ENCODE measurements at regions not wholly inside any gene's neighbourhood (a gene's known extent, or its start where the extent isn't known, plus 50 kb on each side); places are given as distances from the start of the nearest gene placed in this dataset.
A peak's percentile ranks its signal among the peaks of the same experiment; 100 is the strongest.

GRCh38 chr12:58247633-58248032 lies 306.3 kb downstream of the ATP23 start:
- H3K9me3 Mint-ChIP-seq (ENCODE audit: unreplicated experiment) = no peaks in the 10 kb centered on the region
- no peak overlapping the region for H3K27ac Mint-ChIP-seq (ENCODE audit: unreplicated experiment)
- TF ChIP-seq CTCF (IDR thresholded peaks at IDR 0.05) = peak; percentile 11
- H3K36me3 Mint-ChIP-seq (ENCODE audit: unreplicated experiment) = no peaks in the 10 kb centered on the region
- H3K27me3 Mint-ChIP-seq (ENCODE audit: unreplicated experiment) = peaks cover 3% of the 10 kb centered on the region
- H3K4me1 Mint-ChIP-seq (ENCODE audit: unreplicated experiment) = peaks cover 6% of the 10 kb centered on the region
- H3K4me3 Mint-ChIP-seq (ENCODE audit: unreplicated experiment) = no peak overlapping the region
- DNase-seq (ENCODE audit: extremely low spot score, unreplicated experiment) = no peak

- H3K27ac Mint-ChIP-seq (ENCODE audit: unreplicated experiment) = no peak overlapping the region
- peaks cover 3% of the 10 kb centered on the region for H3K27me3 Mint-ChIP-seq (ENCODE audit: unreplicated experiment)
- peaks cover 4% of the 10 kb centered on the region for H3K4me1 Mint-ChIP-seq (ENCODE audit: unreplicated experiment)
- no peaks in the 10 kb centered on the region for H3K9me3 Mint-ChIP-seq (ENCODE audit: unreplicated experiment)
- TF ChIP-seq CTCF (IDR thresholded peaks at IDR 0.05) = no peak
- no peaks in the 10 kb centered on the region for H3K36me3 Mint-ChIP-seq (ENCODE audit: unreplicated experiment)
- H3K4me3 Mint-ChIP-seq (ENCODE audit: unreplicated experiment) = no peak overlapping the region
- DNase-seq (ENCODE audit: extremely low spot score, unreplicated experiment) = no peak
Measured at GRCh38 chr12:58248599-58248998, 307.2 kb downstream of the ATP23 start.

GRCh38 chr12:58249610-58250009 lies 308.2 kb downstream of the ATP23 start:
- no peaks in the 10 kb centered on the region for H3K36me3 Mint-ChIP-seq (ENCODE audit: unreplicated experiment)
- DNase-seq (ENCODE audit: extremely low spot score, unreplicated experiment) = no peak
- H3K4me3 Mint-ChIP-seq (ENCODE audit: unreplicated experiment) = no peak overlapping the region
- no peak for TF ChIP-seq CTCF (IDR thresholded peaks at IDR 0.05)
- H3K4me1 Mint-ChIP-seq (ENCODE audit: unreplicated experiment) = peaks cover 4% of the 10 kb centered on the region
- H3K9me3 Mint-ChIP-seq (ENCODE audit: unreplicated experiment) = no peaks in the 10 kb centered on the region
- no peak overlapping the region for H3K27ac Mint-ChIP-seq (ENCODE audit: unreplicated experiment)
- peaks cover 3% of the 10 kb centered on the region for H3K27me3 Mint-ChIP-seq (ENCODE audit: unreplicated experiment)

GRCh38 chr12:58250077-58250476 lies 308.7 kb downstream of the ATP23 start:
- Mint-ChIP-seq H3K4me1 (ENCODE audit: unreplicated experiment) (peaks cover 4% of the 10 kb centered on the region), H3K36me3 (ENCODE audit: unreplicated experiment) (no peaks in the 10 kb centered on the region), H3K9me3 (ENCODE audit: unreplicated experiment) (no peaks in the 10 kb centered on the region), H3K4me3 (ENCODE audit: unreplicated experiment) (no peak overlapping the region), H3K27me3 (ENCODE audit: unreplicated experiment) (peaks cover 2% of the 10 kb centered on the region), H3K27ac (ENCODE audit: unreplicated experiment) (no peak overlapping the region)
- no peak for TF ChIP-seq CTCF (IDR thresholded peaks at IDR 0.05)
- DNase-seq (ENCODE audit: extremely low spot score, unreplicated experiment) = no peak

GRCh38 chr12:58252914-58253313 lies 311.5 kb downstream of the ATP23 start:
- Mint-ChIP-seq H3K4me3 (ENCODE audit: unreplicated experiment) (no peak overlapping the region), H3K4me1 (ENCODE audit: unreplicated experiment) (peaks cover 4% of the 10 kb centered on the region), H3K36me3 (ENCODE audit: unreplicated experiment) (no peaks in the 10 kb centered on the region), H3K9me3 (ENCODE audit: unreplicated experiment) (no peaks in the 10 kb centered on the region), H3K27me3 (ENCODE audit: unreplicated experiment) (no peaks in the 10 kb centered on the region), H3K27ac (ENCODE audit: unreplicated experiment) (no peak overlapping the region)
- TF ChIP-seq CTCF (IDR thresholded peaks at IDR 0.05) = no peak
- DNase-seq (ENCODE audit: extremely low spot score, unreplicated experiment) = no peak

Data from osteocyte (in vitro differentiated cells).